ENCODE measurements at regions not wholly inside any gene's neighbourhood (a gene's known extent, or its start where the extent isn't known, plus 50 kb on each side); places are given as distances from the start of the nearest gene placed in this dataset.

- no peak overlapping the region for H3K4me3 ChIP-seq (ENCODE audit: low read length)
- no peaks in the 10 kb centered on the region; the same call in 1 of the 2 replicates for H3K9me3 ChIP-seq (ENCODE audit: control insufficient read depth, insufficient read depth, low read length)
- no peaks in the 10 kb centered on the region for H3K36me3 ChIP-seq (ENCODE audit: control insufficient read depth, low read length)
- H3K79me2 ChIP-seq (ENCODE audit: control insufficient read depth, low read length): no peaks in the 10 kb centered on the region
- no peaks in the 10 kb centered on the region for H3F3A ChIP-seq (ENCODE audit: control insufficient read depth, insufficient read depth)
- H3K4me1 ChIP-seq (ENCODE audit: control insufficient read depth, low read length): peaks cover 5% of the 10 kb centered on the region
- no peak overlapping the region for H3K4me2 ChIP-seq (ENCODE audit: low read length)
- no peaks in the 10 kb centered on the region for H3K27me3 ChIP-seq (ENCODE audit: control insufficient read depth, low read length)
- no peaks in the 10 kb centered on the region for H4K20me1 ChIP-seq (ENCODE audit: control insufficient read depth, insufficient read depth, low read depth, low read length)
- no peak overlapping the region for H3K27ac ChIP-seq (ENCODE audit: low read depth, low read length)
- H3K9me2 ChIP-seq (replicated peaks; ENCODE audit: control insufficient read depth, low read length): no peaks in the 10 kb centered on the region
- TF ChIP-seq CTCF (IDR thresholded peaks at IDR 0.05; ENCODE audit: low read depth, low read length, poor library complexity, severe bottlenecking) (no peak), EZH2phosphoT487 (IDR thresholded peaks at IDR 0.05; ENCODE audit: borderline replicate concordance, low read length) (no peak)
These were observed 99.1 kb upstream of the FOXN3 start for GRCh38 chr14:89516173-89516572.

- TF ChIP-seq CTCF (IDR thresholded peaks at IDR 0.05; ENCODE audit: low read depth, low read length, poor library complexity, severe bottlenecking) (no peak), EZH2phosphoT487 (IDR thresholded peaks at IDR 0.05; ENCODE audit: borderline replicate concordance, low read length) (no peak)
- H3K79me2 ChIP-seq (ENCODE audit: control insufficient read depth, low read length): no peaks in the 10 kb centered on the region
- H3K4me2 ChIP-seq (ENCODE audit: low read length): no peak overlapping the region
These were observed 97.6 kb upstream of the FOXN3 start for GRCh38 chr14:89514601-89515000.

GRCh38 chr14:89509891-89510290 lies 92.9 kb upstream of the FOXN3 start:
- Histone ChIP-seq H4K20me1 (ENCODE audit: control insufficient read depth, insufficient read depth, low read depth, low read length) (no peaks in the 10 kb centered on the region), H3K27ac (ENCODE audit: low read depth, low read length) (no peak overlapping the region), H3K27me3 (ENCODE audit: control insufficient read depth, low read length) (no peaks in the 10 kb centered on the region), H3K4me3 (ENCODE audit: low read length) (no peak overlapping the region), H3F3A (ENCODE audit: control insufficient read depth, insufficient read depth) (no peaks in the 10 kb centered on the region), H3K4me2 (ENCODE audit: low read length) (peak overlapping the region; percentile 63), H3K9me2 (replicated peaks; ENCODE audit: control insufficient read depth, low read length) (no peaks in the 10 kb centered on the region), H3K4me1 (ENCODE audit: control insufficient read depth, low read length) (peaks cover 17% of the 10 kb centered on the region), H3K79me2 (ENCODE audit: control insufficient read depth, low read length) (no peaks in the 10 kb centered on the region), H3K36me3 (ENCODE audit: control insufficient read depth, low read length) (no peaks in the 10 kb centered on the region), H3K9me3 (ENCODE audit: control insufficient read depth, insufficient read depth, low read length) (no peaks in the 10 kb centered on the region)
- TF ChIP-seq CTCF (IDR thresholded peaks at IDR 0.05; ENCODE audit: low read depth, low read length, poor library complexity, severe bottlenecking) (no peak), EZH2phosphoT487 (IDR thresholded peaks at IDR 0.05; ENCODE audit: borderline replicate concordance, low read length) (no peak)

More at GRCh38 chr14:89514601-89515000, 97.6 kb upstream of the FOXN3 start:
- H3K27me3 ChIP-seq (ENCODE audit: control insufficient read depth, low read length): no peaks in the 10 kb centered on the region
- no peak overlapping the region for H3K4me3 ChIP-seq (ENCODE audit: low read length)
- no peaks in the 10 kb centered on the region for H4K20me1 ChIP-seq (ENCODE audit: control insufficient read depth, insufficient read depth, low read depth, low read length)
- no peaks in the 10 kb centered on the region for H3K36me3 ChIP-seq (ENCODE audit: control insufficient read depth, low read length)
- H3K9me3 ChIP-seq (ENCODE audit: control insufficient read depth, insufficient read depth, low read length): no peaks in the 10 kb centered on the region
- H3K27ac ChIP-seq (ENCODE audit: low read depth, low read length): no peak overlapping the region
- no peaks in the 10 kb centered on the region for H3F3A ChIP-seq (ENCODE audit: control insufficient read depth, insufficient read depth)
- H3K9me2 ChIP-seq (replicated peaks; ENCODE audit: control insufficient read depth, low read length): no peaks in the 10 kb centered on the region
- peaks cover 17% of the 10 kb centered on the region for H3K4me1 ChIP-seq (ENCODE audit: control insufficient read depth, low read length)

All from DOHH2 (cell line).